H9 (cell line): ENCODE measurements at regions not wholly inside any gene's neighbourhood (a gene's known extent, or its start where the extent isn't known, plus 50 kb on each side); places are given as distances from the start of the nearest gene placed in this dataset.
A peak's percentile ranks its signal among the peaks of the same experiment; 100 is the strongest.

Experiments used
- DNase-seq: peaks from one replicate; pipeline ENCODE4 v3.0.0-alpha.2; 2017
- H2AFZ ChIP-seq: one replicate; pipeline ENCODE4 v1.6.1; 2013; ENCODE audit warnings: mild to moderate bottlenecking, low read length, control low read depth, moderate library complexity
- H2AK5ac ChIP-seq: 2 replicates; pipeline ENCODE4 v1.6.1; 2013; ENCODE audit warnings: low read length, control low read depth, mixed read lengths; ENCODE audit not compliant: insufficient read length
- H2BK120ac ChIP-seq: one replicate; pipeline ENCODE4 v1.6.1; 2013; ENCODE audit warnings: low read depth, mild to moderate bottlenecking, low read length, control low read depth, inconsistent platforms; ENCODE audit not compliant: poor library complexity, severe bottlenecking
- H2BK12ac ChIP-seq: 2 replicates; pipeline ENCODE4 v1.6.1; 2013; ENCODE audit warnings: low read length, control low read depth, mixed read lengths, low read depth; ENCODE audit not compliant: insufficient read length
- H2BK15ac ChIP-seq: 2 replicates; pipeline ENCODE4 v1.6.1; 2013; ENCODE audit warnings: low read depth, low read length, control low read depth
- H2BK20ac ChIP-seq: one replicate; pipeline ENCODE4 v1.6.1; 2013; ENCODE audit warnings: low read depth, mild to moderate bottlenecking, low read length, control low read depth, inconsistent platforms; ENCODE audit not compliant: poor library complexity, severe bottlenecking
- H2BK5ac ChIP-seq: 2 replicates; pipeline ENCODE4 v1.6.1; 2013; ENCODE audit warnings: low read length, control low read depth, mixed read lengths; ENCODE audit not compliant: insufficient read length
- H3K14ac ChIP-seq: 2 replicates; pipeline ENCODE4 v1.6.1; 2013; ENCODE audit warnings: low read length, control low read depth; ENCODE audit not compliant: insufficient read depth
- H3K18ac ChIP-seq: 2 replicates; pipeline ENCODE4 v1.6.1; 2013; ENCODE audit warnings: low read depth, mild to moderate bottlenecking, mixed read lengths, low read length, control low read depth; ENCODE audit not compliant: insufficient read length
- H3K23ac ChIP-seq: 2 replicates; pipeline ENCODE4 v1.6.1; 2013; ENCODE audit warnings: low read length, control low read depth, mixed read lengths, low read depth; ENCODE audit not compliant: insufficient read length
- H3K23me2 ChIP-seq: 2 replicates; pipeline ENCODE4 v1.6.1; 2013; ENCODE audit warnings: low read depth, mild to moderate bottlenecking, mixed read lengths, low read length, control low read depth; ENCODE audit not compliant: insufficient read length, poor library complexity, severe bottlenecking
- H3K27ac ChIP-seq: 2 replicates; pipeline ENCODE4 v1.5.1; 2013; ENCODE audit warnings: low read length, control low read depth, mixed read lengths, low read depth; ENCODE audit not compliant: insufficient read length
- H3K27me3 ChIP-seq: 2 replicates; pipeline ENCODE4 v1.6.1; 2013; ENCODE audit warnings: low read length, control low read depth, inconsistent platforms; ENCODE audit not compliant: insufficient read depth
- H3K4ac ChIP-seq: 2 replicates; pipeline ENCODE4 v1.6.1; 2013; ENCODE audit warnings: low read depth, mild to moderate bottlenecking, control low read depth, inconsistent platforms, low read length, moderate library complexity
- H3K4me1 ChIP-seq: 2 replicates; pipeline ENCODE4 v1.6.1; 2013; ENCODE audit warnings: low read length, control low read depth, inconsistent platforms; ENCODE audit not compliant: insufficient read depth
- H3K4me2 ChIP-seq: 2 replicates; pipeline ENCODE4 v1.6.1; 2013; ENCODE audit warnings: low read length, control low read depth, mixed read lengths; ENCODE audit not compliant: insufficient read length, insufficient read depth
- H3K56ac ChIP-seq: 2 replicates; pipeline ENCODE4 v1.6.1; 2013; ENCODE audit warnings: low read depth, mild to moderate bottlenecking, mixed read lengths, low read length, control low read depth; ENCODE audit not compliant: insufficient read length
- H3K79me1 ChIP-seq: 2 replicates; pipeline ENCODE4 v1.6.1; 2013; ENCODE audit warnings: low read depth, mild to moderate bottlenecking, moderate library complexity, low read length, control low read depth, inconsistent platforms; ENCODE audit not compliant: insufficient read depth, poor library complexity, severe bottlenecking
- H3K79me2 ChIP-seq: 2 replicates; pipeline ENCODE4 v1.6.1; 2013; ENCODE audit warnings: low read length, control low read depth, inconsistent platforms; ENCODE audit not compliant: insufficient read depth
- H3K9ac ChIP-seq: 2 replicates; pipeline ENCODE4 v1.6.1; 2013; ENCODE audit warnings: low read length, control low read depth, mixed read lengths; ENCODE audit not compliant: insufficient read length; ENCODE audit errors: extremely low read depth
- H3K9me3 ChIP-seq: one replicate; pipeline ENCODE4 v1.6.1; 2013; ENCODE audit warnings: low read depth, low read length, inconsistent platforms; ENCODE audit not compliant: control insufficient read depth
- H3T11ph ChIP-seq: one replicate; pipeline ENCODE4 v1.6.1; 2013; ENCODE audit warnings: mild to moderate bottlenecking, low read length, control low read depth, inconsistent platforms
- H4K20me1 ChIP-seq: one replicate; pipeline ENCODE4 v1.6.1; 2013; ENCODE audit not compliant: control insufficient read depth, insufficient read length, insufficient read depth
- H4K5ac ChIP-seq: 2 replicates; pipeline ENCODE4 v1.6.1; 2013; ENCODE audit warnings: low read depth, mild to moderate bottlenecking, mixed read lengths, low read length, control low read depth; ENCODE audit not compliant: insufficient read length
- H4K8ac ChIP-seq: replicated peaks from 2 replicates; pipeline ENCODE4 v1.6.1; 2013; ENCODE audit warnings: low read length, control low read depth, mixed read lengths, low read depth; ENCODE audit not compliant: insufficient read length
- H4K91ac ChIP-seq: 2 replicates; pipeline ENCODE4 v1.6.1; 2013; ENCODE audit warnings: low read depth, mild to moderate bottlenecking, moderate library complexity, mixed read lengths, low read length, control low read depth; ENCODE audit not compliant: insufficient read length
- H3K27ac Mint-ChIP-seq, 3 experiments: 2 replicates in 2 of 3; 3 replicates in 1 of 3; pipeline ENCODE4 v1.8.0; 2020 to 2021; ENCODE audit warnings: mixed read lengths in 3 of 3, mild to moderate bottlenecking in 1 of 3, moderate library complexity in 1 of 3
- H3K27me3 Mint-ChIP-seq: 2 replicates; pipeline ENCODE4 v1.8.0; 2021; ENCODE audit warnings: low read depth, mild to moderate bottlenecking, moderate library complexity, mixed read lengths
- H3K36me3 Mint-ChIP-seq, 3 experiments: 2 replicates in 2 of 3; 3 replicates in 1 of 3; pipeline ENCODE4 v1.8.0; 2020 to 2021; ENCODE audit warnings: low read depth in 3 of 3, mixed read lengths in 3 of 3; ENCODE audit not compliant: insufficient read depth in 1 of 3
- H3K4me1 Mint-ChIP-seq, 2 experiments: 2 replicates each; pipeline ENCODE4 v1.8.0; 2020; ENCODE audit warnings: mixed read lengths in 2 of 2
- H3K4me3 Mint-ChIP-seq, 2 experiments: 2 replicates in 1 of 2; 3 replicates in 1 of 2; pipeline ENCODE4 v1.8.0; 2020 to 2021; ENCODE audit warnings: mild to moderate bottlenecking in 2 of 2, mixed read lengths in 2 of 2, moderate library complexity in 1 of 2
- H3K9me3 Mint-ChIP-seq, 2 experiments: 2 replicates in 1 of 2; 3 replicates in 1 of 2; pipeline ENCODE4 v1.8.0; 2020; ENCODE audit warnings: mild to moderate bottlenecking in 2 of 2, mixed read lengths in 2 of 2, moderate library complexity in 1 of 2
- CTCF ChIP-seq: fragments of 200-600 bp; sonication (generic); conservative IDR thresholded peaks from 3 replicates; pipeline ENCODE4 v1.8.0; 2021; ENCODE audit warnings: antibody characterized with exemption, mild to moderate bottlenecking
- WGBS: extraction: QIAGEN DNeasy Blood & Tissue Kit; methylation state at CpG from one replicate; pipeline ENCODE4 v1.1.7; 2013; ENCODE audit warnings: missing lambda C conversion rate, low lambda C conversion rate, mixed read lengths; ENCODE audit not compliant: insufficient read length; ENCODE audit errors: extremely low coverage; 5-methylcytosine and 5-hydroxymethylcytosine counted together

- no peak overlapping the region for H4K91ac ChIP-seq
- H3K4me2 ChIP-seq: no peak overlapping the region
Observed at GRCh38 chr3:170811928-170812591, 57.9 kb downstream of the RPL22L1 start.

More at GRCh38 chr3:170811928-170812591, 57.9 kb downstream of the RPL22L1 start:
- H2BK15ac ChIP-seq: no peak overlapping the region
- DNase-seq: peak; percentile 79
- H2AK5ac ChIP-seq: no peak overlapping the region
- H4K5ac ChIP-seq: no peak overlapping the region
- H4K8ac ChIP-seq: no peak overlapping the region
- no peak overlapping the region for H3K23ac ChIP-seq
- peaks cover 25% of the 10 kb centered on the region for H3K4me1 ChIP-seq
- no peaks in the 10 kb centered on the region for H3K79me1 ChIP-seq
- Mint-ChIP-seq H3K4me1 (peaks cover 51 to 52% of the 10 kb centered on the region in 2 experiments), H3K4me3 (no peak overlapping the region), H3K27me3 (peaks cover 12% of the 10 kb centered on the region), H3K9me3 (peaks cover 3 to 4% of the 10 kb centered on the region in 2 experiments; a peak in 3 of 5 replicates), H3K36me3 (peaks cover 0 to 3% (median 0%) of the 10 kb centered on the region in 3 experiments; a peak in 1 of 7 replicates), H3K27ac (no peak overlapping the region; a peak in 1 of 7 replicates)
- no peak overlapping the region for H2BK5ac ChIP-seq
- H3K9me3 ChIP-seq: no peaks in the 10 kb centered on the region
- no peaks in the 10 kb centered on the region for H3K27me3 ChIP-seq
- H2BK120ac ChIP-seq: no peak overlapping the region
- no peaks in the 10 kb centered on the region for H4K20me1 ChIP-seq
- H3K9ac ChIP-seq: no peak overlapping the region
- no peak overlapping the region for H3K14ac ChIP-seq
- no peak overlapping the region for H3K18ac ChIP-seq
- no peak overlapping the region for H3K27ac ChIP-seq
- H3T11ph ChIP-seq: no peak overlapping the region
- no peak overlapping the region for H2AFZ ChIP-seq
- H3K23me2 ChIP-seq: no peaks in the 10 kb centered on the region
- H2BK12ac ChIP-seq: no peak overlapping the region
- H3K4ac ChIP-seq: no peak overlapping the region
- WGBS: no CpG with 5 or more reads among the region's 8 CpGs
- no peak overlapping the region for H3K56ac ChIP-seq
- no peak overlapping the region for H2BK20ac ChIP-seq
- no peaks in the 10 kb centered on the region for H3K79me2 ChIP-seq
- peak; percentile 92 for TF ChIP-seq CTCF
